ENCODE measurements at regions not wholly inside any gene's neighbourhood (a gene's known extent, or its start where the extent isn't known, plus 50 kb on each side); places are given as distances from the start of the nearest gene placed in this dataset.

DNA sequence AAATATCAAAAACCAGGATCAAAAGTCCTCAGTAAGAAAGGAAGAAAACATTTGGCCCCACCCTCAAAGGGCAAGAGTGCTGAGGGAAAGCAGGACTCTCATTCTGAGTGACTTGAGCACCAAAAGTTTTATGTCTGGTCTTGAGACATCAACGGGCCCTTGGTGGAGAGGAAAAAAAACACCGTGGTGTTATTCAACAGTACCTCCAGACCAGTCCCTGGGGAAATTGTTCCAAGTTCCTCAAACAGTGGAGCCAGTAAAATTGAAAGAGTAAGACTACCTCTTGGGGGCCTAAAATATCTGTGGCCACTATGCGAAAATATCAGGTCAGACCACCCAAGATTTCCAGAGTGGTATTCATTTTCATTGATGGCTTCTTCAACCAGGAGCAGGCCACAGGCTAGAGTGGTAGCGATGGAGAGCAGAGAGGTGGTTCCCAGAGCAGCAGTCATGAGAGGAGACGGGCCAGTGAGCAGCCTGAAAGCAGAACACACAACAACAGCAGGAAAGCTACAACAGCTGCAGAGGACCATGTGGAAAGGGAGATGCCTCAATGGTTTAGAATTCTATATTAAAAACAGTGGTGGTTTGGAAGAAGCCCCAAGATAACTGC, 63.7 kb upstream of the RPL34 start:
- FAIRE-seq: no peak
- no peak for TF ChIP-seq CTCF (IDR thresholded peaks at IDR 0.05; ENCODE audit: insufficient read depth, low read length, severe bottlenecking)
- Histone ChIP-seq H3K4me3 (ENCODE audit: low read depth, low read length) (no peak overlapping the region), H3K36me3 (ENCODE audit: control insufficient read depth, insufficient read depth, low read length) (no peaks in the 10 kb centered on the region), H3K27me3 (ENCODE audit: control insufficient read depth, insufficient read depth, low read length) (no peaks in the 10 kb centered on the region)
- DNase-seq (ENCODE audit: low read depth): no peak

DNA sequence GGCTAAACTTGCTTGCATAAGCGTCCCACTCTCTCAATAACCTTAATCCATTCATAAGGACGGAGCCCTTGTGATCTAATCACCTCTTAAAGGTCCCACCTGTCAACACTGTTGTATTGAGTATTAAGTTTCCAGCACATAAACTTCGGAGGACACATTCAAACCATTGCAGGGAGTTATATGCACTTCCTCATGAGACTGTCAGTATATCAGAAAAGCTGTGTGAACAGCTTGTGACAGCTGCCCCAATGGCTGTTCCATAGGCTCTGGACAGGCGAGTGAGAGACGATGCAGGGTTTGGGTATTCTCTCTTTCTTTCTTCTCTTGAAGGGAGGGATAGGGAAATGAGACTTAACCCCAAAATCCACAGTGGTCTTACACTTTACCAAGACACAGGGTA, 64.2 kb upstream of the RPL34 start:
- FAIRE-seq (no peak), DNase-seq (ENCODE audit: low read depth) (no peak)
- Histone ChIP-seq H3K36me3 (ENCODE audit: control insufficient read depth, insufficient read depth, low read length) (no peaks in the 10 kb centered on the region), H3K27me3 (ENCODE audit: control insufficient read depth, insufficient read depth, low read length) (no peaks in the 10 kb centered on the region), H3K4me3 (ENCODE audit: low read depth, low read length) (no peak overlapping the region)
- TF ChIP-seq CTCF (IDR thresholded peaks at IDR 0.05; ENCODE audit: insufficient read depth, low read length, severe bottlenecking): no peak

- no peak for FAIRE-seq
- Histone ChIP-seq H3K27me3 (ENCODE audit: control insufficient read depth, insufficient read depth, low read length) (no peaks in the 10 kb centered on the region), H3K4me3 (ENCODE audit: low read depth, low read length) (no peak overlapping the region), H3K36me3 (ENCODE audit: control insufficient read depth, insufficient read depth, low read length) (no peaks in the 10 kb centered on the region)
- TF ChIP-seq CTCF (IDR thresholded peaks at IDR 0.05; ENCODE audit: insufficient read depth, low read length, severe bottlenecking): no peak
- no peak for DNase-seq (ENCODE audit: low read depth)
Measured at GRCh38 chr4:108555701-108556100, 64.7 kb upstream of the RPL34 start.

GRCh38 chr4:108547682-108548081, 72.7 kb upstream of the RPL34 start:
- Histone ChIP-seq H3K36me3 (ENCODE audit: control insufficient read depth, insufficient read depth, low read length) (no peaks in the 10 kb centered on the region), H3K27me3 (ENCODE audit: control insufficient read depth, insufficient read depth, low read length) (no peaks in the 10 kb centered on the region), H3K4me3 (ENCODE audit: low read depth, low read length) (no peak overlapping the region)
- no peak for TF ChIP-seq CTCF (IDR thresholded peaks at IDR 0.05; ENCODE audit: insufficient read depth, low read length, severe bottlenecking)
- FAIRE-seq: no peak
- no peak for DNase-seq (ENCODE audit: low read depth)

DNA sequence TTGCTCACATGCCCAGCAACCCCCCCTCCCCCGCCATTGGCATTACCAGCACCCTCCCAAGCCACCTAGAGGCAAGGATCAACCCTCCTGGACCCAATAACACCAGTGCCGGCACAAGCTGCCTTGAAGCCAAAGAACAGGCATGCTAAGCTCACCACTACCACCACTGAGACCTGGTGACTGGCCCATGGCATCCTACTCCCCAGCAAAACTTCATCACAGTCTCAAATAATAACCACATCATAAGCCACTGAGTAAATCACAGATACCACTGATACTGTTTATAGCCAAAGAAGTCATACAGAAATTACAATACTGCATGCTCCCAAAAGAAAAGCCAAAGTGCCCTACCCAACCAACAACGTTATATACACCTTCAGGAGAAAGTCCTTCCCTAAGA, 73.6 kb upstream of the RPL34 start:
- no peak overlapping the region for H3K4me3 ChIP-seq (ENCODE audit: low read depth, low read length)
- no peaks in the 10 kb centered on the region for H3K36me3 ChIP-seq (ENCODE audit: control insufficient read depth, insufficient read depth, low read length)
- no peaks in the 10 kb centered on the region for H3K27me3 ChIP-seq (ENCODE audit: control insufficient read depth, insufficient read depth, low read length)
- FAIRE-seq: no peak
- DNase-seq (ENCODE audit: low read depth): no peak
- no peak for TF ChIP-seq CTCF (IDR thresholded peaks at IDR 0.05; ENCODE audit: insufficient read depth, low read length, severe bottlenecking)

GRCh38 chr4:108544481-108544880, 75.9 kb upstream of the RPL34 start:
- no peaks in the 10 kb centered on the region for H3K36me3 ChIP-seq (ENCODE audit: control insufficient read depth, insufficient read depth, low read length)
- TF ChIP-seq CTCF (IDR thresholded peaks at IDR 0.05; ENCODE audit: insufficient read depth, low read length, severe bottlenecking): no peak
- peak; percentile 99 for DNase-seq (ENCODE audit: low read depth)
- no peak for FAIRE-seq
- no peaks in the 10 kb centered on the region for H3K27me3 ChIP-seq (ENCODE audit: control insufficient read depth, insufficient read depth, low read length)
- H3K4me3 ChIP-seq (ENCODE audit: low read depth, low read length): no peak overlapping the region
